Effector memory CD4-positive, alpha-beta T cell (primary cell): ENCODE measurements at regions not wholly inside any gene's neighbourhood (a gene's known extent, or its start where the extent isn't known, plus 50 kb on each side); places are given as distances from the start of the nearest gene placed in this dataset.

Experiments used
- DNase-seq, 3 donors: peaks; one replicate each; pipeline ENCODE4 v3.0.0-alpha.2; 2020
- H3K27ac ChIP-seq: 2 replicates; pipeline ENCODE4 v1.7.0; 2013; ENCODE audit warnings: mild to moderate bottlenecking, low read length, moderate library complexity; ENCODE audit not compliant: insufficient read depth, poor library complexity, severe bottlenecking
- H3K27me3 ChIP-seq: replicated peaks from 2 replicates; pipeline ENCODE4 v1.7.0; 2013; ENCODE audit warnings: mild to moderate bottlenecking, low read length; ENCODE audit not compliant: insufficient read depth, control insufficient read depth, poor library complexity, severe bottlenecking
- H3K36me3 ChIP-seq: 2 replicates; pipeline ENCODE4 v1.7.0; 2013; ENCODE audit warnings: mild to moderate bottlenecking, low read length, moderate library complexity; ENCODE audit not compliant: control insufficient read depth, insufficient read depth
- H3K4me1 ChIP-seq: 2 replicates; pipeline ENCODE4 v1.7.0; 2013; ENCODE audit warnings: low read length, mild to moderate bottlenecking; ENCODE audit not compliant: control insufficient read depth, insufficient read depth, poor library complexity, severe bottlenecking
- H3K4me3 ChIP-seq: 2 replicates; pipeline ENCODE4 v1.7.0; 2013; ENCODE audit warnings: low read length, low read depth, mild to moderate bottlenecking; ENCODE audit not compliant: insufficient read depth, poor library complexity, severe bottlenecking
- H3K9me3 ChIP-seq: 2 replicates; pipeline ENCODE4 v1.7.0; 2013; ENCODE audit warnings: mild to moderate bottlenecking, low read length, moderate library complexity; ENCODE audit not compliant: control insufficient read depth

DNA sequence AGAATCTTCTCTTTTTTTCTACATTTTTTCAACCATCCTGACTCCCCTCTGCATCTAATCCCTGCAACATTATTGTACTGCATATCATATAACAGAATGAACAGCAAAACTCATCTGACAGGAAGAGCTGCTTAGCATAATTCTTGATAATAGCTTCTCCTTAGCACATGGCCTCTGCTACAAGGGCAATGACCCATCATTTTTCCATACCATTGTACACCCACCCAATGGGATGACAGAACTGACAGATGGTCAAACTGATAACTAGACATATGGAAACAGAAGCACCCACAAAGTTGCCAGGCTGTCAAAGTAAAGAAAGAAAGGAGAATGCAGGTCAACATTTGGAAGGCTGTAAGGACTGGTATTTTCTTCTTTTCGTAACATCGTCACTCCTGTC lies 390.4 kb upstream of the USP15 start:
- H3K27me3 ChIP-seq = no peaks in the 10 kb centered on the region
- no peak for DNase-seq
- H3K27ac ChIP-seq = no peak overlapping the region
- no peaks in the 10 kb centered on the region for H3K9me3 ChIP-seq
- no peaks in the 10 kb centered on the region for H3K4me1 ChIP-seq
- H3K36me3 ChIP-seq = no peaks in the 10 kb centered on the region
- H3K4me3 ChIP-seq = no peak overlapping the region

DNA sequence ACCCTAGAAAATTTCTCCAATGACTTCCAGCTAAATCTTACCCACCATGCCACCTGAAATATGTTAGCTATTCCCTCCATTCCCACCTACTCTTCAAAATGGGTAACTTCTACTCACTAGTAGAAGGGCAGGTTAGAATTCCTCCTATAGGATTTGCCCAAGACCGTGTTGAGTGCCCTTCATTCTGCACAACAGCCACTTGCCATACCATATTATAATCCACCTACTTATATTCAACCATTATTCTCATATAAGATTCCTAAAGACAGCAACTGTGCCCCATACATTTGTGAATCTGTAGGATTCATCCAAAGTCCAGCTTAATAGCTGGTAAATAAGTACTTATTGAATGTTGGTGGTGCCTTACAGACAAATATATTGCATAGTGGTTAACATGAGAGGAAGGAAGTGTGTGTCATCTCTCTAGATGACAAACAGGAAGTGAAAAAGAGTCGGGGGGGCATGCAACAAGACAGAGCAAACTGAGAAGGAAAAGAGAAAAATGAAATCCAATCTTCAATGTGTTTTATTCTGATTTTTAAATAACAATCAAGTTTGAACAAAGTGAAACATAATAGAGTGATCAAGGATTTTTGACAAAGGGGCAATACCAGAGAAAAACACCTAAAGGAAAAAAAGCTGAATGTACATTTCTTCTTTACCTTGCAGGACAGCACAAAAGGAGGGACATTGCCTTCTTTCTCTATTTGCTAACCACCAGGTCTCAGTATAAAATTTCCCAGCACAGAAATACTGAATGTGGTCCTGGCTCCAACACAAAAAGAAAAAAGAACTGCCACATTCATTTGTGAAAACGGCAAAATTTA lies 389.3 kb upstream of the USP15 start:
- Histone ChIP-seq H3K27me3 (no peaks in the 10 kb centered on the region), H3K4me1 (no peaks in the 10 kb centered on the region), H3K36me3 (no peaks in the 10 kb centered on the region), H3K9me3 (no peaks in the 10 kb centered on the region), H3K4me3 (no peak overlapping the region), H3K27ac (no peak overlapping the region)
- no peak for DNase-seq

DNA sequence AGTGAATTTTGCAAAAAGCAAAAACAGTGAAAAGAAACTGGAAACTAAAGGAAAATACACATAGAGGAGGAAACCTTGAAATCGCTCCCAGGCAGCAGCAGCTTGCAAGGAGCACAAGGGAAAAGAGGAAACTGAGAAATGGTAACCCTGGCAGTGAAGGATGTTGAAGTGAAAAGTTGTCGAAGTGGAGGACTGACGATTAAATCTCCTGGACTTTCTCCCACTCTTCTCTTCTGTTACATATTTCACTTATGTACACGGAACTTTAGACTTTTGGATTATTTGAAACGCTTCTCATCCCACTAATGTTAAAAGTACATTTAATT lies 388.8 kb upstream of the USP15 start:
- no peak overlapping the region for H3K4me3 ChIP-seq
- no peaks in the 10 kb centered on the region for H3K9me3 ChIP-seq
- no peak overlapping the region for H3K27ac ChIP-seq
- H3K27me3 ChIP-seq = no peaks in the 10 kb centered on the region
- H3K36me3 ChIP-seq = no peaks in the 10 kb centered on the region
- DNase-seq = no peak
- no peaks in the 10 kb centered on the region for H3K4me1 ChIP-seq

DNA sequence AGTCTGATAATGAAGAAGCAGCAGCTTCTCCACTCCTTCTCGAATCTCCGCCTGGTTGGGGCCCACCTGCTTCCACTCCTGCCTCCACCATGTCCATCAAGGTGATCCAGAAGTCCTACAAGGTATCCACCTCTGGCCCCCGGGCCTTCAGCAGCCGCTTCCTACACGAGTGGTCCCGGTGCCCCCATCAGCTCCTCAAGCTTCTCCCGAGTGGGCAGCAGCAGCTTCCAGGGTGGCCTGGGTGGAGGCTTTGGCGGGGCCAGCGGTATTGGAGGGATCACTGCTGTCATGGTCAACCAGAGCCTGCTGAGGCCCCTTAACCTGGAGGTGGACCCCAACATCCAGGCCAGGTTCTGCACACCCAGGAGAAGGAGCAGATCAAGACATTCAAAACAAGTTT lies 381.0 kb upstream of the USP15 start:
- no peak overlapping the region for H3K27ac ChIP-seq
- no peaks in the 10 kb centered on the region for H3K4me1 ChIP-seq
- H3K9me3 ChIP-seq = no peaks in the 10 kb centered on the region
- H3K4me3 ChIP-seq = no peak overlapping the region
- DNase-seq = no peak
- H3K36me3 ChIP-seq = no peaks in the 10 kb centered on the region
- no peaks in the 10 kb centered on the region for H3K27me3 ChIP-seq

DNA sequence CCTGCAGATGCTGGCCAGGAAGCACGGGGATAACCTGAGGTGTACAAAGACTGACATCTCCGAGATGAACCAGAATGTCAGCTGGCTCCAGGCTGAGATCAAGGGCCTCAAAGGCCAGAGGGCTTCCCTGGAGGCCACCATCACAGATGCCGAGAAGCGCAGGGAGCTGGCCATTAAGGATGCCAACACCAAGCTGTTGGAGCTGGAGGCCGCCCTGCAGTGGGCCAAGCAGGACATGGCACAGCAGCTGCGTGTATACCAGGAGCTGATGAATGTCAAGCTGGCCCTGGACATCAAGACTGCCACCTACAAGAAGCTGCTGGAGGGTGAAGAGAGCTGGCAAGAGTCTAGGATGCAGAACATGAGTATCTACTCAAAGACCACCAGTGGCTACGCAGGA lies 380.0 kb upstream of the USP15 start:
- Histone ChIP-seq H3K36me3 (no peaks in the 10 kb centered on the region), H3K4me3 (no peak overlapping the region), H3K27ac (no peak overlapping the region), H3K4me1 (no peaks in the 10 kb centered on the region), H3K27me3 (no peaks in the 10 kb centered on the region), H3K9me3 (no peaks in the 10 kb centered on the region)
- DNase-seq = no peak

DNA sequence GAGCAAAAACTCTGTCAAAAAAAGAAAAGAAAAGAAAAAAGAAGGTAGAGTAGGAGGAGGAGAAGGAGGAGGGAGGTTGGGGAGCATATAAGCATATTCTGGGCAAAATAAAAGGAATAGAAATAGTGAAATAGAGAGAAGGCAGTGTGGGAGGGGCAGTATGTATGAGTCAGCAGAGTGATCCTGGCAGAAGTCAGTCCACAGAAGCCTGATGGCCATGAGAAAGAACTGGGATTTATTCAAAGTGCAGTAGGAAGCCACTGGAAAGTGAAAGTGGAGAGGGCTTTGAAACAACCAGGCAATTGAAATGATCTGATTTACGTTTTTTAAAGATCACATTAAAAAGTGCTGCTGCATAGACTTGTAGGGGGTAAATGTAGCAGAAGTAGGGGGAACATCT lies 368.6 kb upstream of the USP15 start:
- no peak for DNase-seq
- H3K27ac ChIP-seq = no peak overlapping the region
- no peak overlapping the region for H3K4me3 ChIP-seq
- no peaks in the 10 kb centered on the region for H3K27me3 ChIP-seq
- H3K9me3 ChIP-seq = no peaks in the 10 kb centered on the region
- no peaks in the 10 kb centered on the region for H3K36me3 ChIP-seq
- no peaks in the 10 kb centered on the region for H3K4me1 ChIP-seq

DNA sequence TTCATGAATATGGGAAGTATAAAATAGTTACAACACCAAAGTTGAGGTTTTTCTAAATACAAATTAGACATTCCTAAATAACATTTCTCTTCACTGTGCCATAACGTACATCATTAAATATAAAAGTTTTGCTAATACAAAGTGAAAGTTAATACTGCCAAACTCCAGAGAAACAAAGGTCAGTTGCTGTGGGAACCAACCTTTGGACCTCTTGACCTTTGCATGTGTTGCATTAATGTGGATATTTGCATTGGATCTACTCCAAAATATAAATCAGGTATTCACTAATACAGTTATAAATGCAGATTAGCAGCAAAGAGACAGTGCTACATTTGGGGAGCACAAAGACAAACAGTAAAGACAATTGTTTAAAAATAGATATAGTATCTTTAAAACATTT lies 366.0 kb upstream of the USP15 start:
- Histone ChIP-seq H3K27me3 (no peaks in the 10 kb centered on the region), H3K36me3 (no peaks in the 10 kb centered on the region), H3K9me3 (no peaks in the 10 kb centered on the region), H3K4me1 (no peaks in the 10 kb centered on the region), H3K27ac (no peak overlapping the region), H3K4me3 (no peak overlapping the region)
- no peak for DNase-seq

DNA sequence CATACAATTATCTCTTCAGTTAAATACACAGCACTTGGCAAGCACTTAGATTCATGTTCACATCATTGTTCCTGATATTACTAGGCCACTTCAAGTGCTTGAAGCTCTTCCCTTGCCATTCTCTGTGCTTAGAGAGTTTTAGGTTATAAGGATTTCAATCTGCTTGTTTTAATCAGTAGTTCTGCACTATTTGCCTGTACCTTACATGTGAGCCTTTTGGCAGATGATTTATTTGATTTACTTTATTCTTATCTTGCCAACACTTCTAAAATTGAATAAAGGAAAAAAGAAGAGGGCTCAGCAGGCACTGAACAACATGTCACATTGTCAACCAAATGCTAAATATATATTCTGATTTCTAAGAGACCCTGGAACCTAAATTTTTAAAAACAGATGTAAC lies 363.8 kb upstream of the USP15 start:
- DNase-seq = no peak
- Histone ChIP-seq H3K4me3 (no peak overlapping the region), H3K4me1 (no peaks in the 10 kb centered on the region)

DNA sequence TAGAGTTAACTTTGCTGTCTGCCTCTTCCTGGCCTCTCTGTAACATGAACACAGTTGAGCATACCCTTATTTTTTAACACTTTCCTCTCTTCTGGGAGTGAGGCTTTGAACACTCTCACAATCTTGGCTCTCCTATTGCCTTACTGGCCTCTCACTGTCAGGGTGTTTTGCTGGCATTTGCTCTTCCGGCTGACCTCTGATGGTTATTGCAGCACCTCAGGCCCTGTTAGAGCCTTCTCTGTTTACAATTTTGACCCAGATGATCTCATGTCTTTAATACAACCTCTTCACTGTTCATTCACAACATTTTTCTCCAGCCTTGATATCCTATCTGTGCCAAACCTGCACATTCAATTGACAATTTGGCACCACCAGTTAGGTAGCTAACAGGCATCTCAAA lies 357.8 kb upstream of the USP15 start:
- H3K36me3 ChIP-seq = no peaks in the 10 kb centered on the region

More for the DNA sequence above, 363.8 kb upstream of the USP15 start:
- Histone ChIP-seq H3K36me3 (no peaks in the 10 kb centered on the region), H3K27me3 (no peaks in the 10 kb centered on the region), H3K9me3 (no peaks in the 10 kb centered on the region), H3K27ac (no peak overlapping the region)

DNA sequence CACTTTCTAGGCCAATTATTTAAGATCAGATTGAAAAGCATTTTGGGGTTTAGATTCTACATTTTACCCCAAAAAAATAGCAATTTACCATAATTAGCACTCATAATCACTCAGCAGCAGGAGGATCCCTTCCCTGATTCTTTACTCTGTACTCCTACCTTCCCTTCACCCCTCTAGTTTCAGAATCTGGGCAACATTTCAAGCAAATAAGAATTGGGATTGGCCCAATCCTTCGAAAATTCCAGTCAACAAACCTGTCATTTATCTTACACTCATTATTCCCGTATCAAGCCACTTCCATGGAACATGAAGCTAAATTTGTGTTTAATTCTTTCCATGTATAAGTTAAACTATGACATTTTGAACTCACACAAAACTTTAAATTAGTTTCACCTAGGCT lies 349.1 kb upstream of the USP15 start:
- no peak for DNase-seq
- no peaks in the 10 kb centered on the region for H3K9me3 ChIP-seq
- no peaks in the 10 kb centered on the region for H3K4me1 ChIP-seq
- no peak overlapping the region for H3K27ac ChIP-seq
- H3K36me3 ChIP-seq = no peaks in the 10 kb centered on the region
- H3K27me3 ChIP-seq = no peaks in the 10 kb centered on the region
- H3K4me3 ChIP-seq = no peak overlapping the region

More for the DNA sequence above, 357.8 kb upstream of the USP15 start:
- H3K27ac ChIP-seq = no peak overlapping the region
- no peaks in the 10 kb centered on the region for H3K9me3 ChIP-seq
- H3K4me1 ChIP-seq = no peaks in the 10 kb centered on the region
- no peak for DNase-seq
- H3K4me3 ChIP-seq = no peak overlapping the region
- H3K27me3 ChIP-seq = no peaks in the 10 kb centered on the region
